ENCODE measurements at regions not wholly inside any gene's neighbourhood (a gene's known extent, or its start where the extent isn't known, plus 50 kb on each side); places are given as distances from the start of the nearest gene placed in this dataset.
"Not testable (repeated sequence)": the region's sequence is repeated elsewhere in the genome, so short reads cannot be mapped to it uniquely, and the experiment has no call there.

DNA sequence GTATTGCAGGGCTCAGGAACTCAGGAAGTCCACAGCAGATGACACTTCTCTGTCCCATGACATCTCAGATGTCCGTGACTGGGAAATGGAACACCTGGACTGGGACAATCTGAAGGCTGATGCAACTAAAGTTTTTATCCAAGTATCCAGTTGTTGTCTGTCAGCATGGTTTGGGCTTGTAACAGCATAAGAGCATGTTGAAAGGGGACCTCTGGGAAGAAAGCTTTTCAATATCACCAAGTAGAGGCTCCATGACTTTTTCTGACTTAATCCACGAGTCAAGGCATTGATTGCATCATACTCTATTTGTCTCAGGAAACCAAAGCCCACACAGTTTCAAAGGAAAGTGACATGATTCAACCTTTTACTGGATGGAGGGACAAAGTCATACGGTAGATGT, 807.7 kb downstream of the MTRR start:
- DNase-seq, result no peak

DNA sequence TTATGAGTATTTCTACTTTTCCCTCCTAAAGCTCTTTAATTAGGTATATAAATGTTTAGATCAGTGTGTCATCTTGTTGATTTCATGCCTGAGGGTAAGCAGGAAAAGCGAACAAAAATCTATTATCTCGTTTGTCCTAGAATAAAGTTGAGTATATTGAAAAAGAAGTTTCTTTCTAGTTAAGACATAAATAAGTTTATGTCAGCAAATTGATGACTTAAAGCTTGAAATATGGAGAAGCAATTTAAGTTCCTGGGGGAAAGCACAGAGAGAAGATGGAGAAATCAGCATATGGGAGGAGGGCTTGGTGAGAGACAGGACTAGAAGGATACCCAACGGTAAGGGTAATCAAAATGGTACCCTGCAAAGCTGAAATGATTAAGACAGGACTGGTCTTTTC, 813.4 kb downstream of the MTRR start:
- DNase-seq, result no peak

DNA sequence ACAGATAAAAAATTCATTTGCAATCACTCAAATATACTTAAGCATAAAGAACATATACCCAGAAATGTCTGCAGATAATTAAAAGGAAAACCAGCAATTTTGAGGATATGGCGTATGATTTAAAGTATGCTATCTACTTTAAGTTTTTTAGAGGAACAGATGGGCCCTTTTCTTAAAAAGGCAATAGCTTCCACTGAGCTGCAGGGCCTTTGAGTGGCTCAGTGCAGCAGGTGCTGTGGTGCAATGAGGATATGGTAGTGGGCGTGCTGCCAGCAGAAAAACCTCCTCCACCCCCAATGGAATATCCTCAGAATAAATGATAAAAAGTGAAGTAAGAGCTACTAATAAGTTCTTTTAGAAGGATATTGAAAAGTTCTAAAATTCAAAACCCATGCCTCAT, 814.5 kb downstream of the MTRR start:
- DNase-seq, result no peak

DNA sequence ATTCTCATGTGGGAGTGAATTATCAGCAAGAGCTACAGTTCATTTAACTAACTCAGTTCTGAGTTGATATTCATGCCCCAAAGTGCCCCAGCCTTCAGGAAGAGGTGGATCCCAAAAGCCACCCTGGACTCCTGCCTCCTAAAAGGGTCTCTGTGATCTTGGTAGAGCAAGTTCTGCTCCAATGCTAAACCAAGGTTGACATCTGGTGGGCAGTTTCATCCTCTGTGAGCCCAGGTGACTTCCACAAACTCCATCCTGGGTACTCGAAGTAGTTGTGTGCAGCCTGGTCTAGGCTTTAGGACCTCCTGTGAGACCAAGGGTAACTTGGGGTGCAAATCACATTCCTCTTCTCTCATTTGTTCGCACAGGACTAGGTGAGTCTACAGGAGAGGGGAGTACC, 816.8 kb downstream of the MTRR start:
- DNase-seq, result no peak

DNA sequence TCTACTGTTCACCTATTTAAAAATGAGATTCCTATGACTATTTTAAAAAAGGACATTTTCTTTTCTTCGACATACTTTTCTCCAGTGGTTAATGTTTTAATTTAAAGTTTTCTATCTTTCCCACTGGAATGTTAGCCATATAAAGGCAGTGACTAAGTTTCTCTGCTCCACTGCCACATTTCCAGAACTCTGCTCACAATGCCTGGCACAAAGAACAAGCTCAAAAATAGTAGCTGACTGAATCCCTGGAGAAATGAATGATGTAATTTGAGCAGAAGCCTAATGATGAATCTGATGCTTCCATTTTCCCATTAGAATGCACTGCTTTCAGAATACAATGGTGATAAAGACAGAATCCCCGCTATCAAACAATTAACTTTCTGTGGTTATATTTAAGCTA, 817.8 kb downstream of the MTRR start:
- DNase-seq, result no peak

DNA sequence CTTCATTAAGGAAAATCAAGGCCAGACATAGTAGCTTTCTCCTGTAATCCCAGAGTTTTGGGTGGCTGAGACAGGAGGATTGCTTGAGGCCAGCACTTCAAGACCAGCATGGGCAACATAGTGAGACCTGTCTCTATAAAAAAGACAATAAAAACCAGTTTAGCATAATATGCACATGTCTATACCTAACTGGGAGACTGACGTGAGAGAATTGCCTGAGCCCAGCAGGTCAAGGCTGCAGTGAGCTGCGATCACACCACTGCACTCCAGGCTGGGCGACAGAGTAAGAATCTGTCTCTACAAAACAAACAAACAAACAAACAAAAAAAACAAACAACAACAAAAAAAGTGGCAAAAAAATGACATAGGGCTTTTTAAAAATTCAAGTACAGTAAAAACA, 820.8 kb downstream of the MTRR start:
- no peak for DNase-seq

DNA sequence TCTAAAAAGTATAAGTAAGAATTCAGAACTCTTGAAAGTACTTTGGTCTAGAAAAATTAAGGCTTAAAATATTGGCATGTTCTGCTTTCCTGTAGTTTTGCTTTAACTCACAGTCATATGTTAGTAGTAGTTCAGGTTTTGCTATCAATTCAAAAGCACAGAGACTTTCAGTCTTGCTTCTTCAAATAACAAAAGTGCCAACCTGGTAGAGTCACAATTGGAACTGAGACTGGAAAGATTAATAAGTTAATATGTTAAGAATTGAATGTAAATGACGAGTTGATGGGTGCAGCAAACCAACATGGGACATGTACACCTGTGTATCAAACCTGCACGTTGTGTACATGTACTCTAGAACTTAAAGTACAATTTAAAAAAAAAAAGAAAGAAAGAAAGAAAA, 822.3 kb downstream of the MTRR start:
- no peak for DNase-seq

DNA sequence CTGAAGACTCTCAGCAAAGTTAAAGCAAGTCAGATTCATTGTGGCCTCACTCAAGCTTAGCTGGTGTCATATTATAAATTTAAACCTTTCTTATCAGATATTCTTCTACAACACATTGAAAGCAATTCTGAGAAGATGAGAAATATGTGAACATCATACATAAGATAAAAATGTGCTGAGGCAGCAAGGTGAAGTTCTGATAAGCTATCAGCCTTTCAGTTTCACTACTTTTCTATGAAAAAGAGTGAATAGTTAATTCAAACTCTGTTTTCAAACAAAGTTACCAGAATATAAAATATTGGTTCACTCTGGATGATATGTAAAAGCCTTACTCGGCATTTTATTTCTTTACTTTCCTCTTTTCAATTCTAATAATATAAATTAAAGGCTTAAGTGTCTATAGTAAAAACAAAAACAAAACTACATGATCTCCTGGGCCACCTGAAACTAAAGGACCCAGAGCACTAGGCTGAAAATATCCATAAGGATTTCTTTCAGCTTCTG, 824.4 kb downstream of the MTRR start:
- no peak for DNase-seq

DNA sequence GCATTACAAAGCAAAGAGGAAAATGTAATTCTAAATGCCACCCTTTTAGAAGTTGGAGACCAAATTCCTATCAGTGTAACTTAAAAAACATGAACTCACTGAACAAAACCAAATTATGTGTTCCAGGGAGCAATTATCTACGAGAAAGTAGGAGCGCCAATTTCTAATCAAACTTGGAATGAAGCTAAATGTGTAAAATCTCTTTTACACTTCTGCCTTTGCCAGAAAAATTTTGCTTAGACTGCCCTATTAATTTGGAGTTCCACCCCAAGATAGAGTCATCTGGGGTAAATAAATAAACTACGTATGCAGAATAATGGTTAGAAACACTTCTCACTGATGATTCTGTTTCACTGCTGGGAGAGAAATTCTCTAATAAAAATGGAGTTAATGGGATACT, 825.6 kb downstream of the MTRR start:
- DNase-seq, result no peak

DNA sequence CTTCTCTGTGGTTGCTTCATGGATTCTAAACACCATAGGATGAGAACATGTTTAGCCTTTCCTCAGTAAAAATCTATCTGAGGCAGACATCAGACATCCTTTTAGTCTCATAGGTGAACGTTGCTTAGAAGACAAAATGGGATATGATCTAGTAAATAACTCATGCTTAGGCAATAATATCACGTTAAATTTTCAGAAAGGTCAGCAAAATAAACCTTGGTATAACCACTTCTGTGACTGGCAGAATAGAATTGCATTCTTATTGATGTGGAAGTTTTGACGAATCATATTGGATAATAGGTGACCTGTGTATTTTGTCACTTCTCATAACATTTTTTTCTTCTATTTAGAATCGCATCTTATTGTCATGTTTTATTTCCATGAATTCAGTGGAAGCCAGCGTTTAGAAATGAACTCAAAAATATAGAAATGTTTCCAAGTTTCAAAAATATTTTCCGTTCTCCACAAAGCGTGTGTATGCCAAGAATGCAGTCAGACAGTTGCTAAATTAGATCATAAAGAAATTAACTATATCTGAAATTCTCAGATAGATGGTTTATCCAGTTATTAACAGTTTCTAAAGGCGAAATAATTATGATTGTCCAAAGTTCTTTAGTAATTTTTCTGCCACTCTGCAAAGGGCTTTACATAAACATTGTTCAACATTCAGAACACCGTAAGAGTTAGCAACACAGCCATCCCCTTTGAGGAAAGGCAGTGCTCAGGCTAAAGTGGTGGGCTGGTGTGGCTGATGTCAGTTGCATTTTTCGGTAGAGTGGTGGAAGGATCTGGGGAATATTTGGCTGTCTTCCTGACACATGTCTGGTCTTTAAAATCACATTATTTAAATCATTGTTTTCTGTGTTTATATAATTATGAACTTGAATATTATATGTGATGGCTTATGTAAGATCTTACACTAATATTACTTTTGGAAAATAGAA, 827.2 kb downstream of the MTRR start:
- no peak for DNase-seq

DNA sequence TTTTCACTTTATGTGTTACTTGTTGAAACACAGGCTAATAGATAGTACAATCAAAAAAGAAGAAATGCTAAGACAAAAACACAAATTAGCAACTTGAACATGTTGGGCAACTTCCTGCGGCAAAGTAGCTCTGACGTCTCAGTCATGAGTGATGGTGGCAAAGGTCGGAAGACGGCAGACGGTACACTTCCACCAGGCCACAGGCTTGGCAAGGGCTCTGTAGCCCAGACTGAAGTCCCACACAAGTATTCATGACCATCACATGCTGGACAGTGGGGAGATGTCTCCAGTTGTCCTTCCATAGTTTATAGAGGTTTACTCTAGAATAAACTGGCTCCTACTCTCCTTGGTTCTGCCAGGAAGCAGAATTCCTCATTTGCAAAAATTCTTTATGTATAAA, 831.3 kb downstream of the MTRR start:
- DNase-seq, result no peak

DNA sequence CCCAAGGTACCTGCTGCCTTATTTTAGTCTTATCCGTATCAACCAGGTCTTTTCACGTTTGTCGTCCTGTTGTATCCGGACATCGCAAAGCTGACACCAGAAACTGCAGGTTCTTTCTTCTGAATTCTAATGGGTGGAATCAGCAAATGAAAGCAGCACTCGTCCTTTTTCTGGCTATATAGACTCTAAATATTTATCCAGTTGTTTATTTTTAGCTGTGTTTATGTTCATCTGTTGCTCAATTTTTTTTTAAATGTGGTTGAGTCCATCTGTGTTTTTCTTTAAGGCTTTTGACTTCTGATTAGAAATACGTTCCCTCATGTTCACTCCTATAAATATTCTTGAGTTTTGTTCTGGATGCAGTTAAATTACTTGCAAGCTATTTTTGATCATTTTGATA, 831.7 kb downstream of the MTRR start:
- DNase-seq, result no peak

DNA sequence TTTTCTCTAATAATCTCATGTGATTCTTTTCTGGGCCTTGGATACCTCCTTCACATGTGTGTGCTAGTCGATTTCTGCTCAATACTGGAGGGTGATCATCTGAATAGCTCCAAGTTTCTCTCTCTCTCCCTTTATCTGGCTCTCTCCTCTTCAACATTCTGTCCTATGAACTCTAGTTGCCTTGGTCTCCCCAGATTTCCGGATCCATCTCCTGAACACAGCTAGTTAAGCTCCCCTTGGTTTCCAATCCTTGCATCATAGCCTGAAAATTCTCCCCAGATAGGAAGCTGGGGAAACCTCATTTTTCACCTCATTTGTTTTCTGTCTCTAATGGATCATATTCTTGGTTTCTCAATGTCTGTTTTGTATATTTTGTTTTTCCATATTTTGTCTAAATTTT, 832.3 kb downstream of the MTRR start:
- no peak for DNase-seq

DNA sequence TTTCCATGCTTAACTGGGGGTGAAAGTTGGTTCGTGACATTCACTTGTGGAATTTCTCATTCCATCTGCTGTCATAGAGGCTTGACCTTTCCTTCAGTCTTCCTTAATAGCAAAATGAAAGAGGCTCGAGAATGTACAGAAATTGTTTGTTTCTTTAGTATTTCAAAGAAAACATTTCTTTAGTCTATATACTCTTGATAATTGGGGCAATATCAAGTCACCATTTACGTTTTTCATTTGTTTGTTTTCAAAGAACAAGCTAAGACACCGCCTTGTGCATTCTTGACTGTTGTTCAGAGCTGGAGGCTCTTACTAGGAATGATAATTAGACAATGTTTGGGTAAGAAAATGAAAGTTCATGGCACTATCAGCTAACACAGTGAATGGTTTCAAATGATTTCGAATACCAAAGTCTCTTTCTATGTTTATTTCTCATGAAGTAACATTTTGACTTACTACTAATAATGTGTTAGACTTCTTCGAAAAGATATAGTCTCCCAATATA, 835.4 kb downstream of the SEMA5A start:
- no peak for DNase-seq

DNA sequence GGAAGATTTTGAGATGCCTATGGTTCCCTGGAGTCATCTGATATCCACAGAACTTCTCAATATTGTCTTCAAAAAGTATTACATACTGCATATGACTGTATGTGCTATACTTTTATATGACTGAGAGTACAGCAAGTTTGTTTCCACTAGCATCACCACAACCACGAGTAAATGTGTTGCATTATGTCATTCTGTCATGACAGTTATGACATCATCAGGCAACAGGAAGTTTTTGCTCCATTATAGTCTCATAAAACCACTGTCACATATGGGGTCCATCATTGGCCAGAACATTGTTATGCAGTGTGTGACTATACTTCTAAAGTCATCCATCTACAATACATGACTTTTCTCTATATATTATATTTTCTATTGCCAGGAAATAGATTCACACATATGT, 831.7 kb downstream of the SEMA5A start:
- no peak for DNase-seq

DNA sequence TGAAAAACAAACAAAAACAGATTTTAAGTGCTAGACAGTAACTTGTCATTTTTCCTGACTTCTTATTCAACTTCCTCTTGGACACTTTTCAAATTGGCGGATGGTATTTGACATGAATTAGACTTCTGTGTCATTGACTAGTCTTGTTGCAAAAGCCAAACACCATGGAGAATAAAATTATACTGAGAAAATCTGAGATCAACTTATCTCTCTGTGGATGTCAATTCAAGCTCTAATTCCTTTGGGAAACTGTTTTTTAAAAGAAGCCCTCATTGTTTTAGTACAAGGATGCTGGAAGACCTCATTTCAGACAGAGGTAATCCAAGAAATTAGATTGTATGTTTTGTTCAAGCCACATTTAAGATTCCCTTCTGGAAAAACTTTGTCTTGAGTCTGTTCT, 831.0 kb downstream of the SEMA5A start:
- no peak for DNase-seq

DNA sequence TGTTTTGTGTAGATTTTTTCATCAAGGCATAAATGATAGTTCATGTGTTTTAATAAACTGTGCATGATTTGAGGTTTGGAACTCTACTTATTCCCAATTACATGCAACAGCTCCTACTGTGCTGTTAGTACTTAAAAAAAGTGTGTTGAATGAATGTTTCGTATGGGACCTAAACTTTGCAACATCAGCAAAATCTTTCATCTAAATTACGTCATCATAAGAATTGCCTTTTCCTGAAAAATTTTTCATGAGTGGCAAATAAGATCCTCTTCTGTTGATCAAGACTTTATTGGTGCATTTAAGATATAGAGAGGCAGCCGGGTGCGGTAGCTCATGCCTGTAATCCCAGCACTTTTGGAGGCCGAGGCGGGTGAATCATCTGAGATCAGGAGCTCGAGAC, 826.1 kb downstream of the SEMA5A start:
- DNase-seq, result no peak

DNA sequence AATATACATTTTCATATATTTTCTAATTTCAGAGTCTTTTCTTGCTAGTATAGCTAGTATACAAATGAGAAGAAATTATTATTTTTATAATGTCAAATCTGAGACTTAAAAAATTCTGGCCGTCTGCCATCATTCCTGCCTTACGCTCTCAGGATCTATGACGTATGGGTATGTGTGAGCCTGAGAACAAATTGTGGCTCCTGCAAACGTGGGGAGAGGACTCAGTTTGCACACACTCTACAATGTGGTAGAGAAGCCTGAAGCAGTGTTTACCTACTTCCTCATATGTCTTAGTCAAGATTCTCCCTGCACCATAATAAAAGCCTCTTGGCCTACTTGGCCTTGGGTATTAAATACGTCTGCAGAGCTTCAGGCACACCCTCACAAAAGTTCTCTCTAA, 825.4 kb downstream of the SEMA5A start:
- no peak for DNase-seq

DNA sequence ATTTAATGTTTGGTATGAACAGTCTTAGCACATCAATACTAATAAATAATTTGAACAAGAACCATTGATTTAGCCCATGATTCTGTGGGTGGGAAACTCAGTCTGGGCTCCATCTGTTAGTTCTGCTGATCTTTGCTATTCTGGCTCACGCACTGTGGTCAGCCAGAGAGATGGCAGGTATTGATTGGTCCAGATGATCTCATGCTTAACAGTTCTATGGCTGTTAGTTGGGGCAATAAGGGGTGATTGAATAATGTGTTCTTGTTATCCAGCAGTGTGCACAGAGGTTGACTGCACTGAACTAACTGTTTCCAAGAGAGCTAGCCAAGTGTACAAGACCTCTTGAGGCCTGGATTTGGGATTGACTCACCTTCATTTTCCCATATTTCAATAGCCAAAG, 824.3 kb downstream of the SEMA5A start:
- DNase-seq, result no peak

DNA sequence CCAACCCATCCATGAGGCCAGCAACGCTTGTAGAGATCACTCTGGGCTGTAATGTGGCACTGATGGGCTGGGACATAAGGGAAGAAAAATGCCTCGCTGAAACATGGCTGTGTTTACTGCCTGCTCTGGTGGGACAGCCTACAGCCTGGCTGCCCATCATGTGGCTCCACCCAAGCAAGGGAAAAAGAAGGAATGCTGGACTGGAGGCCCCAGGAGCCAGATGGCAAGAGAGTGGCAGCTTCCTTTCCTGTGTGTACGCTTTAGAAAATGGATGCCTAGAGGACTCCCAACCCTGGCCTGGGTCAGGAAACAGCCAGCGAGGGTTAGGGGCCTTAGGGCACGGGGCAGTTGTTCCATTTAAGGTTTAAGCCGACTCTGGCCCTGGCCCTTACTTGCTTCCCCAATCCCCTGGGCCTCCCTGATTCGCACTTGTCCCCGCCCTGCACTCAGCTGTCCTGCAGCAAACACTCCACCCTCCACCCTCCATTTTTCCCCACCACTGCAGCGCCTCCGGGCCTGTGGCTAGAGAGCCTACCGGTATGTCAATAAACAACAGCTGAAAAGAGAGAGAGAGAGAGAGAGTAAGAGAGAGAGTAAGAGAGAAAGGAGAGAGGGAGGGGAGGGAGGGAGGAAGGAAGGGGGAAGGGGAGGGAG, 819.4 kb downstream of the SEMA5A start:
- no peak for DNase-seq

DNA sequence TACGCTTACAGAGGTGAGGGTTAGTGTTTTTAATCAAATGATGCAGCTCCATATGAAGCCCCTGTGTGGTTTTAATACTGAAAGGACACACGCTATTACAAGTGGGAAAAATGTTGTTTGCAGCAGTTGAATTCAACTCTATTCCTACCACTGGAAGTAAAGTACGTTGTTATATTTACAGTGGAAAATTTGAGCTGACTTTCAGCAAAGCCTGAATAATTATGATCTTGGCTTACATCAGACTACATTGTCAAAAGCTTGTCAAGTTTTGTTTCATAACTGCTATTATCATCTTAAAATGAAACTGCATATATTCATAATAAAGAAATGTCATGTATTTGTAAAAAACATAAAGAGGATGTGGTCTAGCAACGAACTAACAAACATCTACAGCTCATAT, 818.5 kb downstream of the SEMA5A start:
- no peak for DNase-seq

DNA sequence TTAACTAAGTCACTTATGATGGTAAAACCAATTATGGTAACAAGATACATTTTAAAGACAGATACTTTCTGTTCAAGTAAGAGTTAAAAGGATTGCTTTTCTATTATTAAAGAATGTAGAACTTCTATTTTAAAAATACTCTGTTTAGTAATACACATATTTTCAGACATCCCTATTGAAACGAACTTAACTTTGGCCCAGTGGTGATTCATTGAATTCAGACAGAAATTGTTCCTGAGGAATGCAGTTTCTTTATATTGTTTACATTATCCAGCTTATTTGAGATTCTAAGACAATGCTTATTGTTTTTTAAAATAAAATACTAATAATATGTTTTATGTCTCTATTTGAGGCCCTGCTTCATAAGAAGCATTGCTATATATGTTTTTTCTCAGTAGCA, 816.4 kb downstream of the SEMA5A start:
- DNase-seq, result no peak

DNA sequence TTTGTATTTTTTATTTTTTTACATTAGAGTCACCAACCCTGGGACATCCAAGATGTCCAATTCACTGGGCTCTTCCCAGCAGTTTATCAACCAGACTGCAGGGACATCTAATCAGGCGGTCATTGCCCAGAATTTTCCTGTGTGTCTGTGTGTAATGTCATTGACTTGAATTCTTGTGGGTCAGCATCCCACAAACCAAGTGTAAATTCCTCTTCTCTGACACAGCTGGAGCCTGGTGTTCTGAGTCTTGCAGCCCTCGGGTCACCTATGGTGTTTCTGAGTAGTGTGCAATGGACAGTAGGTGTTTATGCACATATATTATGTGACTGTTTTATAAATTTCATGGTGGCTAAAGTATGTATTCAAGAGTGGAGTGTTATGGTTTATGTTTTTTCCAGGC, 815.7 kb downstream of the SEMA5A start:
- DNase-seq, result no peak

DNA sequence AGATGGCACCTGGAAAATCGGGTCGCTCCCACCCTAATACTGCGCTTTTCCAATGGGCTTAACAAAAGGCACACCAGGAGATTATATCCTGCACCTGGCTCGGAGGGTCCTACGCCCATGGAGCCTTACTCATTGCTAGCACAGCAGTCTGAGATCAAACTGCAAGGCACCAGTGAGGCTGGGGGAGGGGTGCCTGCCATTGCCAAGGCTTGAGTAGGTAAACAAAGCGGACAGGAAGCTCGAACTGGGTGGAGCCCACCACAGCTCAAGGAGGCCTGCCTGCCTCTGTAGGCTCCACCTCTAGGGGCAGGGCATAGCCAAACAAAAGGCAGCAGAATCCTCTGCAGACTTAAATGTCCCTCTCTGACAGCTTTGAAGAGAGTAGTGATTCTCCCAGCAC, 814.8 kb downstream of the SEMA5A start:
- not testable (repeated sequence) for DNase-seq

Data from right forelimb (tissue), 1 donor.